ENCODE measurements at regions not wholly inside any gene's neighbourhood (a gene's known extent, or its start where the extent isn't known, plus 50 kb on each side); places are given as distances from the start of the nearest gene placed in this dataset.
"Not testable (repeated sequence)": the region's sequence is repeated elsewhere in the genome, so short reads cannot be mapped to it uniquely, and the experiment has no call there.

GRCh38 chr15:38992506-38992905 lies 427.9 kb upstream of the RASGRP1 start:
- no peak for DNase-seq

- no peak for DNase-seq
Measured at GRCh38 chr15:38992930-38993329, 428.3 kb upstream of the RASGRP1 start.

GRCh38 chr15:38994310-38994709 lies 429.7 kb upstream of the RASGRP1 start:
- DNase-seq = no peak

GRCh38 chr15:38996111-38996631 lies 431.6 kb upstream of the RASGRP1 start:
- no peak for DNase-seq

- DNase-seq = no peak
Measured at GRCh38 chr15:38997841-38998240, 433.2 kb upstream of the RASGRP1 start.

- DNase-seq = no peak
Measured at GRCh38 chr15:39000008-39000734, 435.6 kb upstream of the RASGRP1 start.

- DNase-seq = no peak
Measured at GRCh38 chr15:39009740-39010139, 445.1 kb upstream of the RASGRP1 start.

GRCh38 chr15:39011066-39011465 lies 446.5 kb upstream of the RASGRP1 start:
- not testable (repeated sequence) for DNase-seq

- DNase-seq = no peak
Measured at GRCh38 chr15:39013262-39013661, 448.6 kb upstream of the RASGRP1 start.

- no peak for DNase-seq
Measured at GRCh38 chr15:39014682-39015081, 450.1 kb upstream of the RASGRP1 start.

- no peak for DNase-seq
Measured at GRCh38 chr15:39016706-39017105, 452.1 kb upstream of the RASGRP1 start.

- DNase-seq = no peak
Measured at GRCh38 chr15:39018966-39019365, 454.4 kb upstream of the RASGRP1 start.

GRCh38 chr15:39021341-39021740 lies 456.7 kb upstream of the RASGRP1 start:
- no peak for DNase-seq

GRCh38 chr15:39022532-39023305 lies 458.1 kb upstream of the RASGRP1 start:
- DNase-seq = no peak

- no peak for DNase-seq
Measured at GRCh38 chr15:39025321-39025720, 460.7 kb upstream of the RASGRP1 start.

GRCh38 chr15:39025881-39026280 lies 461.3 kb upstream of the RASGRP1 start:
- DNase-seq = no peak

GRCh38 chr15:39028069-39028468 lies 463.5 kb upstream of the RASGRP1 start:
- no peak for DNase-seq

- DNase-seq = no peak
Measured at GRCh38 chr15:39029741-39030140, 465.1 kb upstream of the RASGRP1 start.

GRCh38 chr15:39030291-39031070 lies 465.9 kb upstream of the RASGRP1 start:
- no peak for DNase-seq

- DNase-seq = no peak
Measured at GRCh38 chr15:39031596-39031995, 467.0 kb upstream of the RASGRP1 start.

- DNase-seq = no peak
Measured at GRCh38 chr15:39034816-39035215, 470.2 kb upstream of the RASGRP1 start.

GRCh38 chr15:39037611-39038010 lies 473.0 kb upstream of the RASGRP1 start:
- not testable (repeated sequence) for DNase-seq

- DNase-seq = no peak
Measured at GRCh38 chr15:39040861-39041260, 476.2 kb upstream of the RASGRP1 start.
